H1 (cell line): ENCODE measurements at regions not wholly inside any gene's neighbourhood (a gene's known extent, or its start where the extent isn't known, plus 50 kb on each side); places are given as distances from the start of the nearest gene placed in this dataset.

Experiments used
- CTCF ChIA-PET: fragments of 300-600 bp; sonication (Branson Sonifier 250); formaldehyde crosslinking; loops from one replicate; lab custom pipeline; 2021; ENCODE audit not compliant: partially characterized antibody; lab: Charles Lee
- POLR2A ChIA-PET: fragments of 300-600 bp; sonication (Branson Sonifier 250); formaldehyde crosslinking; loops from one replicate; lab custom pipeline; 2021; ENCODE audit warnings: inconsistent platforms; ENCODE audit not compliant: partially characterized antibody; lab: Charles Lee
- DNase-seq, 2 experiments: peaks; one replicate each; pipeline versions ENCODE4 v3.0.0 to v3.0.0-alpha.2; 2010 to 2022; ENCODE audit warnings: low spot score in 2 of 2, low read depth in 1 of 2, mixed read lengths in 1 of 2
- FAIRE-seq: peaks from 2 replicates; lab custom pipeline; 2011; peaks lifted over from hg19 to GRCh38; lab: Jason Lieb, UNC
- H2AFZ ChIP-seq: 2 replicates; pipeline ENCODE4 v1.8.1; 2012; ENCODE audit warnings: low read length, inconsistent platforms
- H2AK5ac ChIP-seq: 2 replicates; pipeline ENCODE4 v1.6.1; 2013; ENCODE audit warnings: low read depth, low read length
- H2BK120ac ChIP-seq: replicated peaks from 2 replicates; pipeline ENCODE3; 2013; ENCODE audit warnings: low read depth, low read length, inconsistent platforms
- H2BK12ac ChIP-seq: 2 replicates; pipeline ENCODE4 v1.6.1; 2013; ENCODE audit warnings: low read depth, low read length
- H2BK15ac ChIP-seq: 2 replicates; pipeline ENCODE4 v1.6.1; 2013; ENCODE audit warnings: low read length
- H2BK20ac ChIP-seq: 2 replicates; pipeline ENCODE4 v1.6.1; 2013; ENCODE audit warnings: low read length
- H2BK5ac ChIP-seq: 2 replicates; pipeline ENCODE4 v1.6.1; 2013; ENCODE audit warnings: low read depth, low read length
- H3K14ac ChIP-seq: 2 replicates; pipeline ENCODE4 v1.6.1; 2013; ENCODE audit warnings: inconsistent platforms; ENCODE audit not compliant: insufficient read length
- H3K18ac ChIP-seq: 2 replicates; pipeline ENCODE4 v1.6.1; 2013; ENCODE audit warnings: low read length; ENCODE audit errors: extremely low read depth
- H3K23ac ChIP-seq: 2 replicates; pipeline ENCODE4 v1.6.1; 2013; ENCODE audit warnings: inconsistent platforms; ENCODE audit not compliant: insufficient read length
- H3K23me2 ChIP-seq: 2 replicates; pipeline ENCODE4 v1.6.1; 2013; ENCODE audit warnings: low read depth, low read length
- H3K27ac ChIP-seq: 2 replicates; pipeline ENCODE4 v1.6.1; 2011; ENCODE audit warnings: low read depth, low read length, inconsistent platforms
- H3K27me3 ChIP-seq, 4 experiments: replicated peaks in 1 of 4; 1 replicate in 1 of 4; 2 replicates in 3 of 4; pipeline versions ENCODE4 v1.6.1 to v1.8.1; 2011 to 2013; ENCODE audit warnings: low read length in 3 of 4, mild to moderate bottlenecking in 3 of 4, inconsistent platforms in 2 of 4, mixed read lengths in 2 of 4, moderate library complexity in 1 of 4; ENCODE audit not compliant: control insufficient read depth in 3 of 4, insufficient read depth in 3 of 4; ENCODE audit errors: extremely low read depth in 1 of 4
- H3K36me3 ChIP-seq, 4 experiments: 2 replicates each; pipeline versions ENCODE4 v1.6.1 to v1.8.1; 2011 to 2013; ENCODE audit warnings: mild to moderate bottlenecking in 4 of 4, low read length in 3 of 4, moderate library complexity in 2 of 4, control low read depth in 1 of 4, inconsistent platforms in 1 of 4; ENCODE audit not compliant: insufficient read depth in 4 of 4, control insufficient read depth in 2 of 4
- H3K4ac ChIP-seq: replicated peaks from 2 replicates; pipeline ENCODE3; 2013; ENCODE audit warnings: low read length, low read depth, mixed read lengths, inconsistent platforms; ENCODE audit not compliant: insufficient read length
- H3K4me1 ChIP-seq, 4 experiments: replicated peaks in 1 of 4; 1 replicate in 1 of 4; 2 replicates in 3 of 4; pipeline versions ENCODE4 v1.6.1 to v1.8.1; 2011 to 2013; ENCODE audit warnings: low read length in 3 of 4, inconsistent platforms in 2 of 4, mixed read lengths in 1 of 4; ENCODE audit not compliant: insufficient read depth in 4 of 4, control insufficient read depth in 3 of 4
- H3K4me2 ChIP-seq, 2 experiments: 2 replicates each; pipeline versions ENCODE4 v1.6.1 to v1.8.1; 2011 to 2013; ENCODE audit warnings: low read depth in 2 of 2, low read length in 2 of 2, control low read depth in 1 of 2, inconsistent platforms in 1 of 2, mild to moderate bottlenecking in 1 of 2; ENCODE audit not compliant: insufficient read depth in 1 of 2
- H3K4me3 ChIP-seq, 4 experiments: fragments of 200-600, 300-600 bp in 1 of 4; sonication (generic), shearing (Covaris generic), sonication (Bioruptor Twin) in 1 of 4; 2 replicates each; pipeline versions ENCODE4 v1.5.1 to v1.8.1; 2011 to 2016; ENCODE audit warnings: low read length in 4 of 4, low read depth in 3 of 4, control low read depth in 2 of 4, inconsistent platforms in 2 of 4, mild to moderate bottlenecking in 2 of 4, mixed read lengths in 1 of 4, moderate library complexity in 1 of 4; ENCODE audit not compliant: insufficient read depth in 2 of 4; ENCODE audit errors: extremely low read depth in 1 of 4
- H3K56ac ChIP-seq: replicated peaks from 2 replicates; pipeline ENCODE3; 2013; ENCODE audit warnings: low read depth, mild to moderate bottlenecking, mixed read lengths, low read length, inconsistent platforms; ENCODE audit not compliant: insufficient read length
- H3K79me1 ChIP-seq: 2 replicates; pipeline ENCODE4 v1.6.1; 2013; ENCODE audit warnings: low read depth, low read length, control low read depth
- H3K79me2 ChIP-seq, 2 experiments: 2 replicates each; pipeline versions ENCODE4 v1.6.1 to v1.8.1; 2012 to 2013; ENCODE audit warnings: low read length in 2 of 2, mild to moderate bottlenecking in 2 of 2, inconsistent platforms in 1 of 2; ENCODE audit not compliant: insufficient read depth in 2 of 2, control insufficient read depth in 1 of 2
- H3K9ac ChIP-seq, 4 experiments: replicated peaks in 1 of 4; 1 replicate in 1 of 4; 2 replicates in 3 of 4; pipeline versions ENCODE4 v1.6.1 to v1.8.1; 2011 to 2013; ENCODE audit warnings: low read depth in 3 of 4, low read length in 3 of 4, control low read depth in 2 of 4, mild to moderate bottlenecking in 2 of 4, moderate library complexity in 2 of 4, inconsistent platforms in 1 of 4; ENCODE audit errors: extremely low read depth in 1 of 4
- H3K9me3 ChIP-seq, 2 experiments: 2 replicates each; pipeline versions ENCODE4 v1.6.1 to v1.8.1; 2012 to 2013; ENCODE audit warnings: mild to moderate bottlenecking in 2 of 2, moderate library complexity in 2 of 2, control low read depth in 1 of 2, inconsistent platforms in 1 of 2, low read depth in 1 of 2, low read length in 1 of 2, mixed read lengths in 1 of 2; ENCODE audit not compliant: insufficient read depth in 2 of 2
- H4K20me1 ChIP-seq, 2 experiments: replicated peaks in 1 of 2; 2 replicates each; pipeline versions ENCODE3 to v1.8.1; 2011 to 2013; ENCODE audit warnings: inconsistent platforms in 2 of 2, low read length in 2 of 2, mild to moderate bottlenecking in 1 of 2; ENCODE audit not compliant: insufficient read depth in 2 of 2, control insufficient read depth in 1 of 2
- H4K5ac ChIP-seq: 2 replicates; pipeline ENCODE4 v1.6.1; 2013; ENCODE audit warnings: low read length, low read depth, mixed read lengths, inconsistent platforms; ENCODE audit not compliant: insufficient read length
- H4K8ac ChIP-seq: 2 replicates; pipeline ENCODE4 v1.8.0; 2013; ENCODE audit warnings: mild to moderate bottlenecking, moderate library complexity, low read length, inconsistent platforms; ENCODE audit not compliant: insufficient read depth; ENCODE audit errors: extremely low read depth
- H4K91ac ChIP-seq: replicated peaks from 2 replicates; pipeline ENCODE3; 2013; ENCODE audit warnings: low read length, mixed read lengths, inconsistent platforms; ENCODE audit not compliant: insufficient read length
- CBX5 ChIP-seq: fragments of 300-800, 300-1000 bp; sonication (generic); IDR thresholded peaks from 2 replicates; pipeline ENCODE4 v1.7.1; 2016; ENCODE audit warnings: antibody characterized with exemption, low read length, low read depth
- CHD1 ChIP-seq: IDR thresholded peaks from 2 replicates; pipeline ENCODE4 v1.6.1; 2012; ENCODE audit warnings: low read depth, low read length, improper control_type of control experiment
- CHD2 ChIP-seq: IDR thresholded peaks from 2 replicates; pipeline ENCODE4 v1.6.1; 2012; ENCODE audit warnings: low read length, improper control_type of control experiment
- EGR1 ChIP-seq: IDR thresholded peaks from 2 replicates; pipeline ENCODE4 v1.6.1; 2011; ENCODE audit warnings: low read depth, low read length, borderline replicate concordance
- GABPA ChIP-seq: IDR thresholded peaks from 2 replicates; pipeline ENCODE4 v1.6.1; 2011; ENCODE audit warnings: mild to moderate bottlenecking, low read length, moderate library complexity, borderline replicate concordance; ENCODE audit not compliant: insufficient read depth
- HDAC6 ChIP-seq: IDR thresholded peaks from one replicate; pipeline ENCODE4 v1.7.1; 2012; ENCODE audit warnings: low read depth, mild to moderate bottlenecking, inconsistent platforms, low read length, moderate library complexity
- NRF1 ChIP-seq: IDR thresholded peaks from 2 replicates; pipeline ENCODE4 v1.6.1; 2011; ENCODE audit warnings: mild to moderate bottlenecking, low read depth, low read length, improper control_type of control experiment
- POLR2AphosphoS5 ChIP-seq: IDR thresholded peaks from 2 replicates; pipeline ENCODE4 v1.6.1; 2011; ENCODE audit warnings: low read depth, low read length
- SIN3A ChIP-seq, 2 experiments: IDR thresholded peaks in 1 of 2; conservative IDR thresholded peaks in 1 of 2; 2 replicates each; pipeline ENCODE4 v1.6.1; 2011 to 2012; ENCODE audit warnings: low read length in 2 of 2, improper control_type of control experiment in 1 of 2, low read depth in 1 of 2, mild to moderate bottlenecking in 1 of 2
- SRF ChIP-seq: IDR thresholded peaks from 2 replicates; pipeline ENCODE4 v1.6.1; 2011; ENCODE audit warnings: mild to moderate bottlenecking, low read depth, low read length, moderate library complexity

DNA sequence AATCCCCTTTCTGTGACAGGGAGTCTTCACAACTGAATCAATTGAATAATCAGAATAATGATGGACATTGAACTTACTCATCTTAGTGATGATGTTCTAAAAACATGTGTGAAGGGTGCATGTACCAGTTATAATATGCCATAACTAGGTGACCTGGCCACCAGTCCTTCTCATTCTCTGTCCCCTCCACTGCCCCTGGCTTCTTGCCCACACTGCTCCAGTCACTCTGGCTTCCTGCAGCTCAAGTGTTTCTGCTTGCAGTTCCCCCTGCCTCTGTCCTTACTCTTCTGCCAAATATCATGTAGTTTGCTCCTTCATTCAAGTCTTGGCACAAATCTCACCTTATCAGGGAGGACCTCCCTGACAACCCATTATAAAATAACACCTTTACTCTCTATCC, 168.1 kb upstream of the SLC7A11 start:
- TF ChIP-seq POLR2AphosphoS5 = no peak
- TF ChIP-seq CBX5 = no peak
- TF ChIP-seq SIN3A (conservative IDR thresholded peaks at IDR 0.05 in 1 of 2, IDR thresholded peaks at IDR 0.05 in 1 of 2; ENCODE audit: low read depth in 1 of 2, low read length in 2 of 2) = no peak
- TF ChIP-seq GABPA = no peak
- TF ChIP-seq CHD2 = no peak
- TF ChIP-seq SRF = no peak
- no peak for TF ChIP-seq CHD1
- no peak for TF ChIP-seq EGR1
- no peak for TF ChIP-seq HDAC6
- no peak for TF ChIP-seq NRF1
- H3K27me3 ChIP-seq = no peaks in the 10 kb centered on the region; a peak in 1 of 7 replicates
- no peak overlapping the region for H2BK15ac ChIP-seq
- H2BK5ac ChIP-seq = no peak overlapping the region
- H2AK5ac ChIP-seq = no peak overlapping the region
- no peak overlapping the region for H3K4me2 ChIP-seq
- H3K4ac ChIP-seq = no peak overlapping the region
- no peak overlapping the region for H3K9ac ChIP-seq
- ChIA-PET POLR2A (no interaction called here), CTCF (no interaction called here)
- no peak overlapping the region for H4K91ac ChIP-seq
- no peaks in the 10 kb centered on the region; a peak in 1 of 7 replicates for H3K4me1 ChIP-seq
- H3K56ac ChIP-seq = no peak overlapping the region
- no peaks in the 10 kb centered on the region; a peak in 1 of 4 replicates for H3K9me3 ChIP-seq
- DNase-seq (no peak), FAIRE-seq (no peak)
- H3K4me3 ChIP-seq = no peak overlapping the region
- no peak overlapping the region for H3K14ac ChIP-seq
- no peak overlapping the region for H2BK120ac ChIP-seq
- no peak overlapping the region for H4K8ac ChIP-seq
- H3K36me3 ChIP-seq = no peaks in the 10 kb centered on the region
- no peak overlapping the region for H2BK20ac ChIP-seq
- no peaks in the 10 kb centered on the region for H3K23me2 ChIP-seq
- no peaks in the 10 kb centered on the region for H4K20me1 ChIP-seq
- H4K5ac ChIP-seq = no peak overlapping the region
- no peak overlapping the region; the same call in 1 of the 2 replicates for H2AFZ ChIP-seq
- no peak overlapping the region for H3K23ac ChIP-seq
- no peak overlapping the region for H3K18ac ChIP-seq
- no peaks in the 10 kb centered on the region for H3K79me1 ChIP-seq
- no peak overlapping the region for H3K27ac ChIP-seq
- H2BK12ac ChIP-seq = no peak overlapping the region
- no peaks in the 10 kb centered on the region for H3K79me2 ChIP-seq
